ENCODE measurements at regions not wholly inside any gene's neighbourhood (a gene's known extent, or its start where the extent isn't known, plus 50 kb on each side); places are given as distances from the start of the nearest gene placed in this dataset.

- H3K27ac Mint-ChIP-seq (ENCODE audit: unreplicated experiment), result no peak overlapping the region
- H3K27me3 Mint-ChIP-seq (ENCODE audit: unreplicated experiment), result no peaks in the 10 kb centered on the region
- H3K36me3 Mint-ChIP-seq (ENCODE audit: unreplicated experiment), result peaks cover 5% of the 10 kb centered on the region
- H3K4me3 Mint-ChIP-seq (ENCODE audit: unreplicated experiment), result no peak overlapping the region
- peaks cover 5% of the 10 kb centered on the region for H3K9me3 Mint-ChIP-seq (ENCODE audit: unreplicated experiment)
- H3K4me1 Mint-ChIP-seq (ENCODE audit: low read depth, unreplicated experiment), result peaks cover 14% of the 10 kb centered on the region
- TF ChIP-seq, protein P1, sequence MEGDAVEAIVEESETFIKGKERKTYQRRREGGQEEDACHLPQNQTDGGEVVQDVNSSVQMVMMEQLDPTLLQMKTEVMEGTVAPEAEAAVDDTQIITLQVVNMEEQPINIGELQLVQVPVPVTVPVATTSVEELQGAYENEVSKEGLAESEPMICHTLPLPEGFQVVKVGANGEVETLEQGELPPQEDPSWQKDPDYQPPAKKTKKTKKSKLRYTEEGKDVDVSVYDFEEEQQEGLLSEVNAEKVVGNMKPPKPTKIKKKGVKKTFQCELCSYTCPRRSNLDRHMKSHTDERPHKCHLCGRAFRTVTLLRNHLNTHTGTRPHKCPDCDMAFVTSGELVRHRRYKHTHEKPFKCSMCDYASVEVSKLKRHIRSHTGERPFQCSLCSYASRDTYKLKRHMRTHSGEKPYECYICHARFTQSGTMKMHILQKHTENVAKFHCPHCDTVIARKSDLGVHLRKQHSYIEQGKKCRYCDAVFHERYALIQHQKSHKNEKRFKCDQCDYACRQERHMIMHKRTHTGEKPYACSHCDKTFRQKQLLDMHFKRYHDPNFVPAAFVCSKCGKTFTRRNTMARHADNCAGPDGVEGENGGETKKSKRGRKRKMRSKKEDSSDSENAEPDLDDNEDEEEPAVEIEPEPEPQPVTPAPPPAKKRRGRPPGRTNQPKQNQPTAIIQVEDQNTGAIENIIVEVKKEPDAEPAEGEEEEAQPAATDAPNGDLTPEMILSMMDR (IDR thresholded peaks at IDR 0.05; ENCODE audit: partially characterized antibody, unreplicated experiment), result no peak
- no peak for DNase-seq
These were observed 312.5 kb downstream of the MAF start for GRCh38 chr16:79288066-79288465.

DNA sequence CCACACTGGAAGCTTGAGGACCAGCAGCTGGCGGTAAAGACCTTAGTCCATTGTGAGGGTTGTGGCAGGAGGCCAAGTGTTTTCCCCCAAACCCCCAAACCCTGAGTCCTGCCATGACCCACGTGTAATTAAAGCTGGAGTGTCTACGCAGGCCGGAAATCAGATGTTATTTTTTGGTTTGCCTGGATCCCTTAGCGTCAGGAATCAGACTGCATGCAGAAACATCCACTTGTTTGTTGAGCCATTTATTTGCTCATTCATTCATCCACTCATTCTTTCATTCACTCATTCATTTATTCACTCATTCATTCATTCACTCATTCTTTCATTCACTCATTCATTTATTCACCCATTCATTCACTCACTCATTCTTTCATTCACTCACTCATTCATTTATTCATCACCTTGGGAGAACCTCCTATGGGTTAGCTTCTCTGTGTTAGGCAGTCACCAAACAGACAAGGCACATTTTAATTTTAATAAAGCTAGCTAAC, 313.1 kb downstream of the MAF start:
- Mint-ChIP-seq H3K36me3 (ENCODE audit: unreplicated experiment) (peaks cover 5% of the 10 kb centered on the region), H3K4me3 (ENCODE audit: unreplicated experiment) (peak overlapping the region; percentile 58), H3K27me3 (ENCODE audit: unreplicated experiment) (no peaks in the 10 kb centered on the region), H3K4me1 (ENCODE audit: low read depth, unreplicated experiment) (peaks cover 14% of the 10 kb centered on the region), H3K27ac (ENCODE audit: unreplicated experiment) (peak overlapping the region; percentile 85), H3K9me3 (ENCODE audit: unreplicated experiment) (peaks cover 5% of the 10 kb centered on the region)
- no peak for DNase-seq
- TF ChIP-seq, protein P1 (IDR thresholded peaks at IDR 0.05; ENCODE audit: partially characterized antibody, unreplicated experiment), result no peak

- Mint-ChIP-seq H3K4me3 (ENCODE audit: unreplicated experiment) (peak overlapping the region; percentile 25), H3K36me3 (ENCODE audit: unreplicated experiment) (peaks cover 5% of the 10 kb centered on the region), H3K27ac (ENCODE audit: unreplicated experiment) (peak overlapping the region; percentile 85), H3K27me3 (ENCODE audit: unreplicated experiment) (no peaks in the 10 kb centered on the region), H3K4me1 (ENCODE audit: low read depth, unreplicated experiment) (peaks cover 14% of the 10 kb centered on the region), H3K9me3 (ENCODE audit: unreplicated experiment) (peaks cover 5% of the 10 kb centered on the region)
- DNase-seq, result peak; percentile 83
- TF ChIP-seq, protein P1 (IDR thresholded peaks at IDR 0.05; ENCODE audit: partially characterized antibody, unreplicated experiment), result no peak
These were observed 313.7 kb downstream of the MAF start for GRCh38 chr16:79286646-79287423.

GRCh38 chr16:79284766-79285165, 315.8 kb downstream of the MAF start:
- H3K4me3 Mint-ChIP-seq (ENCODE audit: unreplicated experiment), result no peak overlapping the region
- no peaks in the 10 kb centered on the region for H3K27me3 Mint-ChIP-seq (ENCODE audit: unreplicated experiment)
- H3K9me3 Mint-ChIP-seq (ENCODE audit: unreplicated experiment), result peaks cover 5% of the 10 kb centered on the region
- TF ChIP-seq, protein P1 (IDR thresholded peaks at IDR 0.05; ENCODE audit: partially characterized antibody, unreplicated experiment), result no peak
- H3K4me1 Mint-ChIP-seq (ENCODE audit: low read depth, unreplicated experiment), result peaks cover 14% of the 10 kb centered on the region
- no peak for DNase-seq
- no peak overlapping the region for H3K27ac Mint-ChIP-seq (ENCODE audit: unreplicated experiment)
- H3K36me3 Mint-ChIP-seq (ENCODE audit: unreplicated experiment), result peaks cover 5% of the 10 kb centered on the region

DNA sequence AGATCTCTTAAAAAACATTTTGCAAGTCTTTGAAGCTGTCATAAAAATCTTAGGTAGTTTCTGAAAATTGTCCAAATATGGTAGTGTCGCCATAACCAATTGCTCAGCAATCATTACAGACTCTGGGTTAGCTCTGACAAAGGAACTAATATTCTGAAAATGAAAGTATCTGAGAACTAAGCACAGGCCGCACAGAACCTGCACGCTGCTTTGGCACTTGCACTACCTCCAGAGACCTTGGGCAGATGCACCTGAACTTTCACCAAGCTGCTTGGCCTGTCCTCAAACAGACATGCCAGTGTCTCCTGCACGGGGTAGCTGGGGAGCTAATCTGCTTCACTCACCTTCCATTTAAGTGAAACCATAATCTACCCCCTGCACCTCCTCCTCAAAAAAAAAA, 317.0 kb downstream of the MAF start:
- peaks cover 7% of the 10 kb centered on the region for H3K4me1 Mint-ChIP-seq (ENCODE audit: low read depth, unreplicated experiment)
- no peak overlapping the region for H3K27ac Mint-ChIP-seq (ENCODE audit: unreplicated experiment)
- TF ChIP-seq, protein P1 (IDR thresholded peaks at IDR 0.05; ENCODE audit: partially characterized antibody, unreplicated experiment), result no peak
- no peaks in the 10 kb centered on the region for H3K27me3 Mint-ChIP-seq (ENCODE audit: unreplicated experiment)
- no peaks in the 10 kb centered on the region for H3K36me3 Mint-ChIP-seq (ENCODE audit: unreplicated experiment)
- no peak for DNase-seq
- H3K4me3 Mint-ChIP-seq (ENCODE audit: unreplicated experiment), result no peak overlapping the region
- peaks cover 5% of the 10 kb centered on the region for H3K9me3 Mint-ChIP-seq (ENCODE audit: unreplicated experiment)

All from glutamatergic neuron (in vitro differentiated cells).